BJ (cell line): ENCODE measurements at regions not wholly inside any gene's neighbourhood (a gene's known extent, or its start where the extent isn't known, plus 50 kb on each side); places are given as distances from the start of the nearest gene placed in this dataset.
"Not testable (repeated sequence)": the region's sequence is repeated elsewhere in the genome, so short reads cannot be mapped to it uniquely, and the experiment has no call there.

Source experiments
- CTCF ChIA-PET: fragments of 350-600 bp; formaldehyde crosslinking; extraction: SDS; loops from one replicate; lab custom pipeline; 2021; ENCODE audit warnings: antibody characterized with exemption, inconsistent platforms; lab: Yijun Ruan, JAX
- POLR2A ChIA-PET: fragments of 300-600 bp; sonication (Branson Sonifier 250); formaldehyde crosslinking; extraction: SDS; loops from one replicate; lab custom pipeline; 2021; ENCODE audit warnings: antibody characterized with exemption; lab: Charles Lee
- DNase-seq: peaks from one replicate; pipeline ENCODE4 v3.0.0-alpha.2; 2011; ENCODE audit warnings: low read depth
- H3K27me3 ChIP-seq: 2 replicates; pipeline ENCODE4 v1.6.0; 2011; ENCODE audit warnings: low read length; ENCODE audit not compliant: control insufficient read depth, insufficient read depth
- H3K36me3 ChIP-seq: 2 replicates; pipeline ENCODE4 v1.5.1; 2011; ENCODE audit warnings: low read length; ENCODE audit not compliant: control insufficient read depth, insufficient read depth
- H3K4me3 ChIP-seq: 2 replicates; pipeline ENCODE4 v1.5.1; 2011; ENCODE audit warnings: low read depth, mild to moderate bottlenecking, control low read depth, low read length
- CTCF ChIP-seq: IDR thresholded peaks from 2 replicates; pipeline ENCODE4 v1.5.1; 2011; ENCODE audit warnings: low read depth, mild to moderate bottlenecking, control low read depth, inconsistent platforms, low read length, moderate library complexity; ENCODE audit not compliant: insufficient read depth

DNA sequence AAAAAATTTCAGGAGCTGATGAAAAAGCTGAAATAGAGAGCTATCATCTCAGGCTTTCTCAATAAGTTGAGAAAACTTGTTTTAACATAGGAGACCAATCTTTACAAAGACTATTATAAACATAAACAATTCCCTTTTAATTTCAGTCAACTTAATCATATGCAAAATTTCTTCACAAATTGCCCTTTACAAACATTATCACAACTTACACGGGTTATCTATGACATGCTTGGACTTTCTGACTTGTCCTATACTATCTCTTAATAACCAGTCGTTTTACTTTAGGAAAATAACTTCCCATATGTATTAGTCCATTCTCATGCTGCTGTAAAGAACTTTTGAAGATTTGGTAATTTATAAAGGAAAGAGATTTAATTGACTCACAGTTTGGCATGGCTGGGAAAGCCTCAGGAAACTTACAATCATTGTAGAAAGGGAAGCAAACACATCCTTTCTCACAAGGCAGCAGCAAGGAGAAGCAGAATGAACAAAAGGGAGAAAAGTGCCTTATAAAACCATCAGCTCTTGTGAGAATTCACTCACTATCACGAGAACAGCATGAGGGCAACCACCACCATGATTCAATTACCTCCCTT, 1583.7 kb upstream of the CELF4 start:
- ChIA-PET POLR2A (no interaction called here), CTCF (no interaction called here)
- Histone ChIP-seq H3K36me3 (no peaks in the 10 kb centered on the region), H3K4me3 (no peak overlapping the region), H3K27me3 (no peaks in the 10 kb centered on the region)
- DNase-seq, result no peak
- no peak for TF ChIP-seq CTCF

DNA sequence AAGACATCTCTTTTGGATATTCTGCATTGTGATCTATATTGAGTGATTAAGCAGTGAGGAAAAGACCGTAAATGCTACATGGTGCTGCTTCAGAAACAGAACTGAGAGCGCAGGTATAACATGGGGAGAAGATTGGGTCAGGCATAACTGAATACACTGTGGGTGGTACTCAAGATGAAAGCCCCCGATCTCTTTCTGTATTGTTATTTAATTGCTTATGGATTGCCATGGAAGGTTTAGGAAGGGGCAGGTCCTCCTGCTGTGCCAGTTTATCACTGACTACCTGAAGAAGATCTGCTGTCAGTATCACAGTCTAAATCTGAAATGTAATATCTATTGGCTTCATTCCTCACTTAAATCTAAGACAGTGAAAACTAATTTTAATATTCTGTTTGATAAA, 1568.7 kb upstream of the CELF4 start:
- no peak overlapping the region for H3K4me3 ChIP-seq
- no peaks in the 10 kb centered on the region for H3K36me3 ChIP-seq
- ChIA-PET CTCF (no interaction called here), POLR2A (no interaction called here)
- no peak for DNase-seq
- no peaks in the 10 kb centered on the region for H3K27me3 ChIP-seq
- TF ChIP-seq CTCF, result no peak

DNA sequence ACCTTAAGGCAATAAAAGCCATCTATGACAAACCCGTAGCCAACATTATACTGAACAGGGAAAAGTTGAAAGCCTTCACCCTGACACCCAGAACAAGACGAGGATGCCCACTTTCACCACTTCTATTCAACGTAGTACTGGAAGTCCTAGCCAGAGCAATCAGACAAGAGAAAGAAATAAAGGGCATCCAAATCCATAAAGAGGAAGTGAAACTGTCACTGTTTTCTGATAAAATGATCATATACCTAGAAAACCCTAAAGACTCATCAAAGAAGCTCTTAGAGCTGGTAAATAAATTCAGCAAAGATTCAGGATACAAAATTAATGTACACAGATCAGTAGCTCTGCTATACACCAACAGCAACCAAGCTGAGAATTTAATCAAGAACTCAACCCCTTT, 1561.9 kb upstream of the CELF4 start:
- CTCF ChIA-PET, H3K4me3 ChIP-seq, DNase-seq, H3K36me3 ChIP-seq, POLR2A ChIA-PET, H3K27me3 ChIP-seq: not testable (repeated sequence)

DNA sequence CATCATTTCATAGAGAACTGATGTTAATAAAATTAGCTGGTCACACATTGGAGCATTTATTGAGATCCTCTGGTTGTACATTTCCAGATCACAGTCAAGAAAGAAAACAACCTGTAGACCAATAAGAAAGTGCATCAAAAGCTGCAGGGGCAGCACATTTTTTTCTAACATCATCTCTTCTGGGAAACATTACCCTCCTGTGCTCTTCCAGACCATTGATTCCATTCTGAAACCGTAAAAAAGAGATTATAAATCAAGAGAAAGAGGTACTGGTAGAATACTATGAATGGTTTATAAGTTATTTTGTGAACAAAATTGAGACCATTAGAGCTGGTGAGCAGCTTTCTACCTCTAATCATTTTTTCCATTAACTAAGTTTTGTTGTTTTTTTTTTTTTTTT, 1548.2 kb upstream of the CELF4 start:
- H3K27me3 ChIP-seq, result no peaks in the 10 kb centered on the region
- CTCF ChIA-PET, result no interaction called here
- H3K4me3 ChIP-seq, result no peak overlapping the region
- no peak for TF ChIP-seq CTCF
- POLR2A ChIA-PET, result no interaction called here
- no peak for DNase-seq
- H3K36me3 ChIP-seq, result no peaks in the 10 kb centered on the region

DNA sequence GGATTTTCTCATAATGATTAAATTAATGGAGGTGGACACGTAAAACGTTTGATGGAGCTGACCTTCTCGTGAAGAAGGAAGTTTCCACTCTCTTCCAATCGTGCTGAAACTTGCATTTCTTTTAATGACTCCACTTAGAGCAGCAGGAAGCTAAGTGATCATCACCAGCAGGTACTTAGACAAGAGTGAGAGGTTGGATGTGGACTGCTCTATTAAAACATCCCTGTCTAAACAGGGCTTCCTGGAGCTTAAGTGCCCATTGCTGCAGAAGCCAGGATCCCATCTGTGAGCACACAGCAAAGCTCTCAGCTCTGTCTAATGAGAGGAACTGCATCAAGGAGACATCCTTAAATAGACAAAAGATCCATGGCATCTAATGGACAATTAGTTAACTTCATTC, 1539.5 kb upstream of the CELF4 start:
- no peaks in the 10 kb centered on the region for H3K36me3 ChIP-seq
- ChIA-PET CTCF (no interaction called here), POLR2A (no interaction called here)
- DNase-seq, result no peak
- no peaks in the 10 kb centered on the region for H3K27me3 ChIP-seq
- no peak overlapping the region for H3K4me3 ChIP-seq
- no peak for TF ChIP-seq CTCF

- TF ChIP-seq CTCF, result no peak
- CTCF ChIA-PET, result no interaction called here
These were observed 1507.4 kb upstream of the CELF4 start for GRCh38 chr18:39072970-39073369.

More at GRCh38 chr18:39072970-39073369, 1507.4 kb upstream of the CELF4 start:
- POLR2A ChIA-PET, result no interaction called here
- H3K4me3 ChIP-seq, result no peak overlapping the region
- no peak for DNase-seq
- no peaks in the 10 kb centered on the region for H3K27me3 ChIP-seq
- no peaks in the 10 kb centered on the region for H3K36me3 ChIP-seq
